ENCODE measurements at regions not wholly inside any gene's neighbourhood (a gene's known extent, or its start where the extent isn't known, plus 50 kb on each side); places are given as distances from the start of the nearest gene placed in this dataset.
"Not testable (repeated sequence)": the region's sequence is repeated elsewhere in the genome, so short reads cannot be mapped to it uniquely, and the experiment has no call there.

DNA sequence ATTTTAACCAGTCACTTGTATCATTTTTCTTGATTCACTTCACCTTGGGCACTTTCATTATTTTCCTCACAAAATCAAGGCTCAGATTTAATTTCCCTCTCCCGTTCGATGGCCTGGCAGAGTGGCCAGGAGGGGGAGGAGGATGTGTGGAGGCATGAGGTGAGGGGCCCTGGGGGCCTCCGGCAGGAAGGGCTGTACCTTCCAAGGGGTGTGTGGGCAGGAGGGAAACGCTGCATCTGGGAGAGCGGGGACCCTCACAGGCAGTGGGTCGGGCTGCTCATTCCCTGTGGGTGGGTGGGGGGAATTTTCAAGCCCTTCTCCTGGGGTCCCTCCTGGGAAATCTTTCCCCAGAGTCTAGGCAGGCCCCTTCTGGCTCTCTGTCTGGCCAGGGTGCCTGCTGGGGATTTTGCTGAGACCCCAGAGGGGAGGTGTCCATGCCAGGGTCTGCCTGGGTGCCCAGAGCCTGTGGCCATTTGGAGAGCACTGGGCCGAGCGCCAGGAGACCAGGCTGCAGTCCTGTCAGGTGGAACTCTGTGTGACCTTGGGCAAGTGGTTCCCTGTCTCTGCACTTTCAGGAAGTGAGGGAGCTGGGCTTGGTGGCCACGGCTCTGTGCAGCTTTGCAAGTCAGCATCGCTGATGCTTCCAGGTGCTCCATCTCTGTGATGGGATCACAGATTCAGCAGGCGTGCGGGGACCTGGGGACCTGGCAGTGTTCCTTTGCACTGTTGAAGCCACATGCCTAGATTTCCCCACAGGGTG lies 81.9 kb upstream of the C1orf174 start:
- DNase-seq (ENCODE audit: insufficient read length, low spot score) (no peak), FAIRE-seq (no peak)
- no peak for TF ChIP-seq POLR2A (IDR thresholded peaks at IDR 0.05; ENCODE audit: low read depth, low read length)

DNA sequence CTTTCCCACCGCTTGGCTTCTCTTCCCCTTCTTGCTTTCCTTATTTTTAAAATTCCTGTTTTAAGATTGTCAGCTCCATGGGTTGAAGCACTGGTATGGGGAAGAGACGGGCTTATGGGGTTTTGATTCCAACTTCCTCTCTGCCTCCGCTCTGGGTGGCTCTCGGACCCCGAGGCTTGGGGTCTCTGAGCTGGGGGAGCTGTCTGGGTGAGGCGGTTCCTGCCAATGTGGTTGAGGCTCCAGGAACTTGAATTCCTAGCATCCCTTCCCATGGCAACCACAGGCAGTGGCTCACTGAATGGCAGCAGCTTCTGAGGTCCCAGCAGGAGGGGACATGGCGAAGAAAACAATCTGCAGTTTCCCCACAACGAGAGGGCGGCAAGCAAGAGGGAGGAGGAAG lies 83.1 kb upstream of the C1orf174 start:
- TF ChIP-seq POLR2A (IDR thresholded peaks at IDR 0.05; ENCODE audit: low read depth, low read length), result no peak
- no peak for DNase-seq (ENCODE audit: insufficient read length, low spot score)
- FAIRE-seq, result no peak

- no peak for TF ChIP-seq POLR2A (IDR thresholded peaks at IDR 0.05; ENCODE audit: low read depth, low read length)
- DNase-seq (ENCODE audit: insufficient read length, low spot score), result no peak
- no peak for FAIRE-seq
Observed at GRCh38 chr1:3984586-3984985, 84.5 kb upstream of the C1orf174 start.

- DNase-seq (ENCODE audit: insufficient read length, low spot score) (no peak), FAIRE-seq (no peak)
- TF ChIP-seq POLR2A (IDR thresholded peaks at IDR 0.05; ENCODE audit: low read depth, low read length), result no peak
Observed at GRCh38 chr1:3986686-3987218, 86.7 kb upstream of the C1orf174 start.

DNA sequence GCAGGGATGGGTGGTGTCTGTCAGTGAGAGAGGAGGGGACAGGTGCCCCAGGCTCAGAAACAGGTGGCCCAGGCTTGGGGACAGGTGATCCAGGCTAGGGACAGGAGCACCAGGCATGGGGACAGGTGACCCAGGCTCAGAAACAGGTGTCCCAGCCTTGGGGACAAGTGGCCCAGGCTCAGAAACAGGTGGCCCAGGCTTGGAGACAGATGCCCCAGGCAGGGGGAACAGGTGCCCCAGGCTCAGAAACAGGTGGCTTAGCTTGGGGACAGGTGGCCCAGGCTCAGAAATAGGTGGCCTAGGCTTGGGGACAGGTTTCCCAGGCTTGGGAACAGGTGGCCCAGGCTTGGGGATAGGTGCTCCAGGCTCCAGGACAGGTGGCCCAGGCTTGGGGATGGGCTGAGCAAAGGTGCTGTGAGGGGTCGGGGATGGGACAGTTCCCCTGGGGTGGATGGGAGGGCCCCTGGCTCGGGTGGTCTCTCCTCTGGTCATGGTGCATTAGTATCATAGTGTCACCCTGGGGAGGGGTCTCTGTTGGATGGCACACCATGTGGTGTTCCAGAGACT lies 87.7 kb upstream of the C1orf174 start:
- no peak for TF ChIP-seq POLR2A (IDR thresholded peaks at IDR 0.05; ENCODE audit: low read depth, low read length)
- FAIRE-seq, result no peak
- DNase-seq (ENCODE audit: insufficient read length, low spot score), result no peak

GRCh38 chr1:3988431-3988830 lies 88.4 kb upstream of the C1orf174 start:
- TF ChIP-seq POLR2A (IDR thresholded peaks at IDR 0.05; ENCODE audit: low read depth, low read length), result no peak
- DNase-seq (ENCODE audit: insufficient read length, low spot score) (no peak), FAIRE-seq (no peak)

DNA sequence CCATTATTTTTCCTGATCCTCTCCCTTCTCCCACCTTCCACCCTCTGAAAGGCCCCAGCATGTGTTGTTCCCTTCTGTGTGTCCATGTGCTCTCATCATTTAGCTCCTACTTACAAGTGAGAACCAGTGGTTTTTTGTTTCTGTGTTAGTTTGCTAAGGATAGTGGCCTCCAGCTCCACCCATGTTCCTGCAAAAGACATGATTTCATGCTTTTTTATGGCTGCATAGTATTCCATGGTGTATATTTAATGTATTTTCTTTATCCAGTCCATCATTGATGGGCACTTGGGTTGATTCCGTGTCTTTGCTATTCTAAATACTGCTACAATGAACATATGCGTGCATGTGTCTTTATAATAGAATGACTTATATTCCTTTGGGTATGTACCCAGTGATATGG lies 89.4 kb upstream of the C1orf174 start:
- DNase-seq (ENCODE audit: insufficient read length, low spot score) (no peak), FAIRE-seq (no peak)
- TF ChIP-seq POLR2A (IDR thresholded peaks at IDR 0.05; ENCODE audit: low read depth, low read length), result no peak

DNA sequence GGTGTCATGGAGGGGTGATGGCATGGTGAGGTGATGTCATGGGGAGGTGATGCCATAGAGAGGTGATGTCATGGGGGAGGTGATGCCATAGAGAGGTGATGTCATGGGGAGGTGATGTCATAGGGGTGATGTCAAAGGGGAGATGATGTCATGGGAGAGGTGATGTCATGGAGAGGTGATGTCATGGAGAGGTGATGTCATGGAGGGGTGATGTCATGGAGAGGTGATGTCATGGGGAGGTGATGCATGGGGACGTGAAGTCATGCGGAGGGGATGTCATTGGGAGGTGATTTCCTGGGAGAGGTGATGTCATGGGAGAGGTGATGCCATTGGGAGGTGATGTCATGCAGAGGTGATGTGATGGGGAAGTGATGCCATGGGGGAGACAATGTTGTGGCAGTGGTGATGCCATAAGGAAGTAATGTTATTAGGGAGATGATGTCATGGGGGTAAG lies 92.1 kb upstream of the C1orf174 start:
- no peak for DNase-seq (ENCODE audit: insufficient read length, low spot score)
- no peak for TF ChIP-seq POLR2A (IDR thresholded peaks at IDR 0.05; ENCODE audit: low read depth, low read length)
- no peak for FAIRE-seq

- DNase-seq (ENCODE audit: insufficient read length, low spot score), result no peak
- no peak for TF ChIP-seq POLR2A (IDR thresholded peaks at IDR 0.05; ENCODE audit: low read depth, low read length)
- FAIRE-seq, result no peak
Observed at GRCh38 chr1:3992746-3993145, 92.7 kb upstream of the C1orf174 start.

GRCh38 chr1:3993619-3994375 lies 93.7 kb upstream of the C1orf174 start:
- DNase-seq (ENCODE audit: insufficient read length, low spot score) (no peak), FAIRE-seq (no peak)
- TF ChIP-seq POLR2A (IDR thresholded peaks at IDR 0.05; ENCODE audit: low read depth, low read length), result no peak

- TF ChIP-seq POLR2A (IDR thresholded peaks at IDR 0.05; ENCODE audit: low read depth, low read length), result no peak
- FAIRE-seq (no peak), DNase-seq (ENCODE audit: insufficient read length, low spot score) (no peak)
Observed at GRCh38 chr1:3995141-3995780, 95.2 kb upstream of the C1orf174 start.

DNA sequence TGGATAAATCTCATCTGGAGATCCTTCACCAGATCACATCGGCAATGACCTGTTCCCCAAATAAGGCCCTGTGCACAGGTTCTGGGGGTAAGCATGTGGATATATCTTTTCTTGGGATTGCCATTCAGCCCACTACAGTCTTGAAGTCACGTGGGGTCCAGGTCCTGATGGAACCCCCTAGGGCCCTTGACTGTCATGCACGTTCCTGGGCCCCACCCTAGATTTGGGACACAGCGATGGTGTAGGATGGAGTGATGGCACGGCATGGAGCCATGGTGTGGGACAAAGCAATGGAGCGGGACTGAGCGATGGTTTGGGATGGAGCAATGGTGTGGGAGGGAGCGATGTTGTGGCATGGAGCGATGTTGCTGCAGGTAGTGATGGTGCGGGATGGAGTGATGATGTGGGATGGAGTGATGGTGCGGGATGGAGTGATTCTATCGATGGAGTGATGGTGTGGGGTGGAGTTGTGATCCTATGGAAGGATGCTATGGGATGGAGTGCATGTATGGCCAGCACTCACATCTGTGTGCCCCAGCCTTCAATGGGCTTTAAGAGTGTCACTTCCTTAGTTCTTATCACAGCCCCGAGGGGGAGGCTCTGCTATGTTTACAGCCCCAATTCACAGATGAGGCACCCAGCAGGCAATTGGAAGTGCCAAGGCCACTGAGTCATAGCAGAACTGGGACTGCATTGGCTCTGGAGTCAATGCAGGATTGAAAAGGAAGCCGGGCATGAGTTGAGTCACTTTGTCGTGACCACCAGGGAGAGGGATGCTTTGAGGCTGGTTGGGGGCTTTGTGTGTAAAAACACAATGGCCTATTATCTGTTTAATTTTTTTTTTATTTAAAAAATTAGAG lies 97.0 kb upstream of the C1orf174 start:
- no peak for DNase-seq (ENCODE audit: insufficient read length, low spot score)
- no peak for TF ChIP-seq POLR2A (IDR thresholded peaks at IDR 0.05; ENCODE audit: low read depth, low read length)
- FAIRE-seq, result no peak

DNA sequence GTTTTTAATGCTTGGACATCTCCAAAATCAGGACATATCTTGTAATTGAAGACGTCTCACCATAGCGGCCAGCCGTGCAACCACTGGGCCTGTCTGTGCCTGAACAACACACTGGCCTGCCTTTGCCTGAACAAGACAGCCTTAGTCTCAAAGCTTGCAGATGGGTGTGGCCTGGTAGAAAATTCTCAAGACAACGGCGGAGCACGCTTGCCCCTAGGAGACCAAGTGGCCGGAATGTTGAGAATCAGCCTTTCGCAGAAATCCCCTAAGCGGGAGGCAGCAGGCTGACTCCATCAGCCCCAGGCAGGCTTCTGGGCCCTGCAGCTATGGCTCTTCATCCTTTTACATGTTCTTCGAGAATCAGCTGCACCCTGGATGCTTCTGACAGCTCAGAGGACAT lies 98.0 kb upstream of the C1orf174 start:
- no peak for DNase-seq (ENCODE audit: insufficient read length, low spot score)
- FAIRE-seq, result no peak
- TF ChIP-seq POLR2A (IDR thresholded peaks at IDR 0.05; ENCODE audit: low read depth, low read length), result no peak

DNA sequence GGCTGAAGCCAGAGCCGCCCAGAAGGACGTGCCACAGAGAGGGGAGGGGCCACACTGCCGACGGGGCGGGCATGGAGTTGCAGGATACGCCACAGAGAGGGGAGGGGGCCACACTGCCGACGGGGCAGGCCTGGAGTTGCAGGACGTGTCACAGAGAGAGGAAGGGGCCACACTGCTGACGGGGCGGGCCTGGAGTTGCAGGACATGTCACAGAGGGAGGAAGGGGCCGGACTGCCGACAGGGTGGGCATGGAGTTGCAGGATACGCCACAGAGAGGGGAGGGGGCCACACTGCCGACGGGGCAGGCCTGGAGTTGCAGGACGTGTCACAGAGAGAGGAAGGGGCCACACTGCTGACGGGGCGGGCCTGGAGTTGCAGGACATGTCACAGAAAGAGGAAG lies 99.4 kb upstream of the C1orf174 start:
- FAIRE-seq; DNase-seq (ENCODE audit: insufficient read length, low spot score): not testable (repeated sequence)
